ENCODE measurements at regions not wholly inside any gene's neighbourhood (a gene's known extent, or its start where the extent isn't known, plus 50 kb on each side); places are given as distances from the start of the nearest gene placed in this dataset.

DNA sequence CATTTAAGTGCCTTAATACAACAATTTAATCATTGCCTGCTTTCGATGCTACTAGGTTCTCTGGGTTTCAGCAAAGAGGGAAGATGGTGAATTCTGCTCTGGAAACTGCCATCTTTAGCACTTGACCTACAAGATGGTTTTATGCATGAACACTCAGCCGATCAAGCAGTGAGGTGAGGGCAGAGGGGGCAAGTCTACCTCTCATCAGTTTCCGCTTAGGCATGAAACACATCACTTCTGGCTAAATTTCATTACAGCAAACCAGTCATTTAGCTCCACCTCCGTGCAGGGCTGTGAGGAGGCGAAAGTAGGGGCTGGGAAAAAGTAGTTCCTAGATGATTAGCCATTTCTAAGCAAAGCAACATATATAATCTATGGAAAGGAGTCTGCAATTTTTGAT lies 1018.0 kb downstream of the CDH18 start:
- H3K4me3 ChIP-seq (ENCODE audit: low read depth, low read length) = no peak overlapping the region
- no peak for TF ChIP-seq CTCF (conservative IDR thresholded peaks at IDR 0.05; ENCODE audit: low read depth, low read length)
- no peak for DNase-seq (ENCODE audit: low read depth)

DNA sequence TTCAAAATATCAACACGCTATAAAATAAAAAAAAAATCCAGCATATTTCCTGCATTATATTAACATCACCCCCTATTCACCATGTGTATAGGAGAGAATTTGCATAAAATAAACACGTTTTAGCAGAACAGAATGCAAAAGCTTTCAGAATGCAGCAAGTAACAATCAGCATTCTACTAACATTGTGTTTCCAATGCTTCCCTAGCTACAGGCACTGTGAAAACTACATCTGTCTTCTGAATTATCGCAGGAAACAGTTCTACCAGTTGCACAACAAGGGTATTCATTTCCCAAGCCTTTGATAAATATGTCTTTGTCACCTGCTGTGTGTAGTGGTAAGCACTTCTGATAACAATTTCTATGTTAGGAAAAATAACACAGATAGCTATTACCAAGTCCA lies 1015.8 kb downstream of the CDH18 start:
- no peak overlapping the region for H3K4me3 ChIP-seq (ENCODE audit: low read depth, low read length)
- DNase-seq (ENCODE audit: low read depth) = no peak
- no peak for TF ChIP-seq CTCF (conservative IDR thresholded peaks at IDR 0.05; ENCODE audit: low read depth, low read length)

- DNase-seq (ENCODE audit: low read depth) = no peak
- no peak overlapping the region for H3K4me3 ChIP-seq (ENCODE audit: low read depth, low read length)
- TF ChIP-seq CTCF (conservative IDR thresholded peaks at IDR 0.05; ENCODE audit: low read depth, low read length) = no peak
Observed at GRCh38 chr5:18975624-18976023, 1012.4 kb downstream of the CDH18 start.

GRCh38 chr5:18977880-18978279 lies 1010.1 kb downstream of the CDH18 start:
- no peak overlapping the region for H3K4me3 ChIP-seq (ENCODE audit: low read depth, low read length)
- DNase-seq (ENCODE audit: low read depth) = no peak
- no peak for TF ChIP-seq CTCF (conservative IDR thresholded peaks at IDR 0.05; ENCODE audit: low read depth, low read length)

GRCh38 chr5:18984559-18985080 lies 1003.4 kb downstream of the CDH18 start:
- TF ChIP-seq CTCF (conservative IDR thresholded peaks at IDR 0.05; ENCODE audit: low read depth, low read length) = no peak
- DNase-seq (ENCODE audit: low read depth) = no peak
- H3K4me3 ChIP-seq (ENCODE audit: low read depth, low read length) = no peak overlapping the region

DNA sequence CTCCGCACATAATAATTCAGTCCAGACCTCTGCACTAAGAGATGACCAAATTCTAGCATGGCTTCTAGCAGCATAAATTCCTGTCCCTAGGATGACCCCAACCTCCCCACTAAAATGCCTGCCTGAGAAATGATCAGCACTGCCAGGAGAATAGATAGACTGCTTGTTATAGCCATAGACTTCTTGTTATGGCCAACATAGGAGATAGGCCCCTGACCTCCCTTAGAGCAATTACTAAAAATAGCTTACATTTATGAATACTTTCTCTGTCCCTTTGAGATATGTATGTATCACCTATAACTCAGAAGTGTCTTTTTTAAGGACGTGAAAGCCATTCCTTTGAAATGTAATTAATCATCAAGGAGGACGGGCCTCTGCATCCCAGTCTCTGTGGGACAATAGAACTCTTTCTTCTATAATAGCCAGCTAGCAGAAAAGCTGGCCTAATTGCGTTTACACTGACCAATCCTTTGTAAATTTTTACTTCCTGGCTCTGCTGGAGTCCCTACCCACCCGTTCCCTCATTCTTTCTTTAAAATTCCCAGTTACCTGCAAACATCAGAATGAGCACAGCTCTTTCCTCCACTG lies 1002.7 kb downstream of the CDH18 start:
- no peak for TF ChIP-seq CTCF (conservative IDR thresholded peaks at IDR 0.05; ENCODE audit: low read depth, low read length)
- no peak overlapping the region for H3K4me3 ChIP-seq (ENCODE audit: low read depth, low read length)
- DNase-seq (ENCODE audit: low read depth) = no peak

GRCh38 chr5:18987101-18987500 lies 1000.9 kb downstream of the CDH18 start:
- no peak for DNase-seq (ENCODE audit: low read depth)

More at GRCh38 chr5:18987101-18987500, 1000.9 kb downstream of the CDH18 start:
- no peak for TF ChIP-seq CTCF (conservative IDR thresholded peaks at IDR 0.05; ENCODE audit: low read depth, low read length)
- no peak overlapping the region for H3K4me3 ChIP-seq (ENCODE audit: low read depth, low read length)

Measured in epithelial cell of proximal tubule (primary cell).